ENCODE measurements at regions not wholly inside any gene's neighbourhood (a gene's known extent, or its start where the extent isn't known, plus 50 kb on each side); places are given as distances from the start of the nearest gene placed in this dataset.

GRCh38 chr1:30190511-30191153 is 532.8 kb downstream of the MATN1 start:
- Mint-ChIP-seq H3K27ac (no peak overlapping the region), H3K4me3 (no peak overlapping the region), H3K36me3 (ENCODE audit: low read depth) (peaks cover 12% of the 10 kb centered on the region), H3K4me1 (ENCODE audit: low read depth) (no peaks in the 10 kb centered on the region), H3K27me3 (ENCODE audit: insufficient read depth) (peaks cover 2% of the 10 kb centered on the region), H3K9me3 (peaks cover 37% of the 10 kb centered on the region)
- no peak for DNase-seq
- TF ChIP-seq, protein P1, sequence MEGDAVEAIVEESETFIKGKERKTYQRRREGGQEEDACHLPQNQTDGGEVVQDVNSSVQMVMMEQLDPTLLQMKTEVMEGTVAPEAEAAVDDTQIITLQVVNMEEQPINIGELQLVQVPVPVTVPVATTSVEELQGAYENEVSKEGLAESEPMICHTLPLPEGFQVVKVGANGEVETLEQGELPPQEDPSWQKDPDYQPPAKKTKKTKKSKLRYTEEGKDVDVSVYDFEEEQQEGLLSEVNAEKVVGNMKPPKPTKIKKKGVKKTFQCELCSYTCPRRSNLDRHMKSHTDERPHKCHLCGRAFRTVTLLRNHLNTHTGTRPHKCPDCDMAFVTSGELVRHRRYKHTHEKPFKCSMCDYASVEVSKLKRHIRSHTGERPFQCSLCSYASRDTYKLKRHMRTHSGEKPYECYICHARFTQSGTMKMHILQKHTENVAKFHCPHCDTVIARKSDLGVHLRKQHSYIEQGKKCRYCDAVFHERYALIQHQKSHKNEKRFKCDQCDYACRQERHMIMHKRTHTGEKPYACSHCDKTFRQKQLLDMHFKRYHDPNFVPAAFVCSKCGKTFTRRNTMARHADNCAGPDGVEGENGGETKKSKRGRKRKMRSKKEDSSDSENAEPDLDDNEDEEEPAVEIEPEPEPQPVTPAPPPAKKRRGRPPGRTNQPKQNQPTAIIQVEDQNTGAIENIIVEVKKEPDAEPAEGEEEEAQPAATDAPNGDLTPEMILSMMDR (IDR thresholded peaks at IDR 0.05): no peak

DNA sequence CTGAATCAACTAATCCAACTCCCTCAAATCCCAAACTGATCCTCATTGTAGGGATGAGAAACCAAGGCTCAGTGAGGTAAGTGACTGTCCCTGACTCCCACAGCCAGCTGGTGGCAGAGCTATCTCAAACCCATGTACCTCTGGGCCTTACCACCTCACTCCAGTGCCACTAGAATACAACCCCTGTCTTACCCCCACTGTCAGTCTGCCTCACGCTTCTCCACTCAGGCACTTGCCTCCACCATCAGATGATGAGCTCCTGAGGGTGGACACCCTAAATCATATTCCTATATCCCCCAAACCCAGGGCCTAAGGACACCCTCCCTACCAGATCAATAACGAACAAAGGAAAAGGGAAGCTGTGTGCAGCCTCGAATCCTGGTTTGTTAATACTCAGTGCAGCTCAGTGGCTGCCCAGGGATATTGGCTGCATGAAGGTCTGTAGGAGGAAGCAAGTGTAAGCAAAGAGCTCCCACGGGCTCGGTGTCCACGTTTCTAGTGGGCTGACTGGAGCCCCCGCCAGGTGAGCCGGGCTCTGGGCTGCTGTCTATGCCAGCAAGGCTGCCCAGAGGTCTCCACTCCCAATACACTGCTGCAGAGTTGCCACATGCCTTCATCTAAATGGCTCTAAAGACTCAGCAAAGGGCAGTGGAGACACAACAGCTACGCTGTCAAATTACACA is 533.4 kb downstream of the MATN1 start:
- no peaks in the 10 kb centered on the region for H3K4me1 Mint-ChIP-seq (ENCODE audit: low read depth)
- H3K4me3 Mint-ChIP-seq: no peak overlapping the region
- no peak for DNase-seq
- peaks cover 12% of the 10 kb centered on the region for H3K36me3 Mint-ChIP-seq (ENCODE audit: low read depth)
- no peak overlapping the region for H3K27ac Mint-ChIP-seq
- peaks cover 32% of the 10 kb centered on the region for H3K9me3 Mint-ChIP-seq
- TF ChIP-seq, protein P1 (IDR thresholded peaks at IDR 0.05): no peak
- peaks cover 2% of the 10 kb centered on the region for H3K27me3 Mint-ChIP-seq (ENCODE audit: insufficient read depth)

DNA sequence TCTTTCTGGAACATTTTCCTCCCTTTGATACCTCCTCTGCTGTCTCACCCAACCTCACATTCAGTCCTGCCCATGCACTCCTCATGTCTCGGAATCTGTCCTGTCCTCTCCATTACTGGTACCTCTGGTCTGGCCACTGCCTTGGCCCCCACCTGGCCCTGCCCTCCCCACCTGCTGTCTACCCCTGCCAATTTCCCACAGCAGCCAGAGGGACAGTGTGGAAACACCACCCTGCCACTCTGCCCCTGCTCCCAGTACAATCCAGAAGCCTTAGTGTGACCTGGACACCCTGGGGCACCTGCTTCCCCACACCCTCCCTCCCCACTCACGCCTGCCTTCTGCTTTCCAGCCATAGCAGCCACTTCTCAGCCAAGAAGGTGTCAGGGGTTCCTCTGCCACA is 534.4 kb downstream of the MATN1 start:
- no peak overlapping the region for H3K4me3 Mint-ChIP-seq
- peaks cover 12% of the 10 kb centered on the region for H3K36me3 Mint-ChIP-seq (ENCODE audit: low read depth)

DNA sequence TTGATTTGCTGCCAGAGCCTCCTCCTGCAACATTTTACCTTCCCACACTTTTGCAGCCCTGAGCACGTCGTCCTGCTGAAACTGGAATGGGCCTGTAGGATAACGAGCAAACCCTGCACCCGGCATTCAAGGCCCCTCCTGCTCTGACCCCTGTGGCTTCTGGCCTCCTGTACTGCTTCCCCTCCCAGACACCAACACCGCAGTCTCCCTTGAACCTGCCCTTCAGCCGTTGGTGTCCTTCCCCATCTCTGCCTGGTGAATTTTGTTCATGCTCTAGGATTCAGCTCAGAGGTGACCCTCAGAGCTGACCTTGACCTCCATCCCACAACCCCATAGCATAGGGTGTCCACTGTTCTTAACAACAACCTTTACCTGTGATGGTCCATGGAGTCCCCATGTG is 535.1 kb downstream of the MATN1 start:
- H3K27me3 Mint-ChIP-seq (ENCODE audit: insufficient read depth): peaks cover 2% of the 10 kb centered on the region
- H3K9me3 Mint-ChIP-seq: peaks cover 29% of the 10 kb centered on the region
- H3K4me3 Mint-ChIP-seq: no peak overlapping the region
- peaks cover 12% of the 10 kb centered on the region for H3K36me3 Mint-ChIP-seq (ENCODE audit: low read depth)
- TF ChIP-seq, protein P1 (IDR thresholded peaks at IDR 0.05): no peak
- DNase-seq: no peak
- no peak overlapping the region for H3K27ac Mint-ChIP-seq
- H3K4me1 Mint-ChIP-seq (ENCODE audit: low read depth): no peaks in the 10 kb centered on the region

More for the DNA sequence above, 534.4 kb downstream of the MATN1 start:
- Mint-ChIP-seq H3K27ac (no peak overlapping the region), H3K9me3 (peaks cover 29% of the 10 kb centered on the region), H3K27me3 (ENCODE audit: insufficient read depth) (peaks cover 2% of the 10 kb centered on the region), H3K4me1 (ENCODE audit: low read depth) (no peaks in the 10 kb centered on the region)
- TF ChIP-seq, protein P1 (IDR thresholded peaks at IDR 0.05): no peak
- no peak for DNase-seq

DNA sequence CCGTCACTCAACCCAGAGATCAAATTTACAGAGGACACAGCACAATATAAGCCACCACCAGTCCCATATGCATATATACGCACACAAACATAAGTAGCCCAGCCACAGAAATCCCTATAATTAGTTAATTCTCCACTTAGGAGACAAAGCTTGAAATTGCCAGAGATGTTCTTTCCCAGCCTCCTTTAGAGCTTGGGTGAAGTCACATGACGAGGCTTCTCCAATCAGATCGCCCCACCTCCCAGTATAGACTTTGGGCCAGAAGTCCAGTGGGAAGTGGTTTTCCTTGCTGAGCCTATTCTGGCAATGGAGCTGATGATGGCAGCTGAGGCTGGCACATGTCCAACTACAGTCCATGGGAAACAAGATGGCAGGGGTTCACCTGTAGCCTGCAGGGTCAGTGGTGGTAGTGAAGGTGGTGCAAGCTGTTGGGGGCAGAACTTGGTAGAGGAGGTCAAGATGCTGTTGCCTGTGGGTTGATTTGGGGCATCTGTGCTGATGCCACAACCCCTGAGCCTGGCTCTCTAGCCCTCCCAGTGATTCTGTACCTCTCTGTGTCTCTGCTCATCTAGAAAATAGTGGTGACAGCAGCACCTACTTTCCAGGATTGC is 535.9 kb downstream of the MATN1 start:
- peaks cover 2% of the 10 kb centered on the region; the same call in 1 of the 2 replicates for H3K27me3 Mint-ChIP-seq (ENCODE audit: insufficient read depth)
- no peak overlapping the region for H3K27ac Mint-ChIP-seq
- peaks cover 12% of the 10 kb centered on the region for H3K36me3 Mint-ChIP-seq (ENCODE audit: low read depth)
- H3K4me3 Mint-ChIP-seq: no peak overlapping the region
- no peak for DNase-seq
- no peaks in the 10 kb centered on the region for H3K4me1 Mint-ChIP-seq (ENCODE audit: low read depth)
- TF ChIP-seq, protein P1 (IDR thresholded peaks at IDR 0.05): no peak
- H3K9me3 Mint-ChIP-seq: peaks cover 35% of the 10 kb centered on the region

Data from HFFc6 (cell line).